GM12872 (cell line): ENCODE measurements at regions not wholly inside any gene's neighbourhood (a gene's known extent, or its start where the extent isn't known, plus 50 kb on each side); places are given as distances from the start of the nearest gene placed in this dataset.

Experiments
- CTCF ChIP-seq: IDR thresholded peaks from 3 replicates; pipeline ENCODE4 v1.5.1; 2011; ENCODE audit warnings: low read depth, mild to moderate bottlenecking, low read length, moderate library complexity; ENCODE audit not compliant: insufficient read depth

GRCh38 chr6:164195942-164196281 lies 781.4 kb downstream of the QKI start:
- no peak for TF ChIP-seq CTCF

GRCh38 chr6:164195278-164195941 lies 780.9 kb downstream of the QKI start:
- TF ChIP-seq CTCF = no peak

- no peak for TF ChIP-seq CTCF
Measured at GRCh38 chr6:164188861-164189260, 774.3 kb downstream of the QKI start.

DNA sequence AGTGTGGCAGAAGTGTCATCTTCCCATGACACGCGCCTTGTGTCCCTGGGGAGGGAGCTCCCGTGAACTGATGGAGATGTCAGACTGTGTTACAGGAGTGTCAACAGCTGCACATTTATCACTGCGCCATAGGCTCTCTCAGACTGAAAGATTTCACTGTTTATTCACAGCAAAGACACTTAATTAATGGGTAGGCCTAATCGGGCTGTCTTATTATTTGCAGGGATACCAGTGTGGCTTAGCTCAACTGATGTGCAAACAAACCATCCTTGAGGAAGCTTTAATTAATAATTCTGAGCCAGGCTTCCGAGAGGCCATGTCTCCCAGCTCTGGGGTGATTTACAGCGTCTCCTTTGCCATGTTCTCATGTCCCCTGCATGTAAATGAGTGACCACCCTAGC lies 771.0 kb downstream of the QKI start:
- no peak for TF ChIP-seq CTCF

GRCh38 chr6:164184410-164184809 lies 769.9 kb downstream of the QKI start:
- TF ChIP-seq CTCF = no peak

DNA sequence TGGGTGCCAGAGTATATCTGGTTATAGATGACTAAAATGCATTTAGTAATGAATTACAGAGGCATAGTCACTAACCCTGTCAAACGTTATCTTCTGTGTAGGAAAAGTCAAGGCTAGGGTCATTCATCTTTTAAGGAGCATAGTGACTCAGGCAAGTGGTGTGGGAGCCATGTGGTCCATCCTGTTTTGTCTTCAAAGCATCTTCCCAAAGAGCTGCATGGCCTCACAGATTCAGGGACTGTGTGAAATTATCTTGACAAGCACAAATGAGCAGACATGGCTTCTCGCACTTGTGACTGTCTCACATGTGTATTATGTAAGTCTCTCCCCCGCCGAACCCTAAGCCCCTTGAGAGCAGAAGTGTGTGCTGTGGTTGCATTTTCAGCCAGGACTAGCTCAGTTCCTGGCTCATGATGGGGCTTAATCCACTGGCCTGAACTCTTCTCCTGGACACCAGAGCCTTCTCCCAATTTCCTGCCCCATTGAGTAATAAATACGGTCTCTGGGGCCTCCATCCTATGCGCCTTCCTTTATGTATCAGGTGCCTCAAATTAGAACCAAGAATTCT lies 769.1 kb downstream of the QKI start:
- no peak for TF ChIP-seq CTCF

- no peak for TF ChIP-seq CTCF
Measured at GRCh38 chr6:164178679-164179332, 764.3 kb downstream of the QKI start.
